ENCODE measurements at regions not wholly inside any gene's neighbourhood (a gene's known extent, or its start where the extent isn't known, plus 50 kb on each side); places are given as distances from the start of the nearest gene placed in this dataset.

DNA sequence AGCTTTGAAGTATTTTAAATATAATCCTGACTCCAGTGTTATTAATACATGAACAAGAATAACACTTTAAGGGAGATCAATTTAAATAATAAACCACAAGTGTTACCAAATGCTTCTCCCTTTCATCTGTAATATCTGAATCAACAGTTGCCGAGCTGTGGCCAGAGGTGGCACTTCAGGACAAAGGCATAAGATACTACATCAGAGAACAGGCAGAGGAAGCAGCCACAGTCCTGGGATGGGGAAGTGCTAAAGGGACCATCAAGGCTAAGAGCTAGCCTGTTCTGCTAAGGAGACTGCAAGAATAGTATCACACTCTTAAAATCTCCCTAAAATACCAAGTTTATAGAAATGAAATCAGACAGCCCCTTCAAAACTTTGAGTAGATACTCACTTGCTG, 378.2 kb upstream of the PRKCQ start:
- Histone ChIP-seq H4K20me1 (ENCODE audit: insufficient read depth, poor library complexity, severe bottlenecking) (no peaks in the 10 kb centered on the region), H2AFZ (no peak overlapping the region), H3K27ac (no peak overlapping the region), H3K36me3 (replicated peaks; ENCODE audit: insufficient read depth, low read depth) (no peaks in the 10 kb centered on the region), H3K4me2 (no peak overlapping the region), H3K9me2 (replicated peaks; ENCODE audit: insufficient read depth) (no peaks in the 10 kb centered on the region), H3K4me1 (ENCODE audit: insufficient read depth) (no peaks in the 10 kb centered on the region), H3K79me2 (no peaks in the 10 kb centered on the region), H3K4me3 (no peak overlapping the region), H3K9me3 (ENCODE audit: low read depth) (no peaks in the 10 kb centered on the region), H3K27me3 (no peaks in the 10 kb centered on the region)
- DNase-seq (ENCODE audit: low spot score) = no peak
- WGBS (ENCODE audit: low lambda C conversion rate, missing lambda C conversion rate) = 17% methylated on average over 1 of the region's 1 CpG
- TF ChIP-seq EZH2 (IDR thresholded peaks at IDR 0.05; ENCODE audit: borderline replicate concordance) = no peak
- TF ChIP-seq EZH2phosphoT487 (IDR thresholded peaks at IDR 0.05; ENCODE audit: low read depth, severe bottlenecking, unreplicated experiment) = no peak
- TF ChIP-seq, protein P1, sequence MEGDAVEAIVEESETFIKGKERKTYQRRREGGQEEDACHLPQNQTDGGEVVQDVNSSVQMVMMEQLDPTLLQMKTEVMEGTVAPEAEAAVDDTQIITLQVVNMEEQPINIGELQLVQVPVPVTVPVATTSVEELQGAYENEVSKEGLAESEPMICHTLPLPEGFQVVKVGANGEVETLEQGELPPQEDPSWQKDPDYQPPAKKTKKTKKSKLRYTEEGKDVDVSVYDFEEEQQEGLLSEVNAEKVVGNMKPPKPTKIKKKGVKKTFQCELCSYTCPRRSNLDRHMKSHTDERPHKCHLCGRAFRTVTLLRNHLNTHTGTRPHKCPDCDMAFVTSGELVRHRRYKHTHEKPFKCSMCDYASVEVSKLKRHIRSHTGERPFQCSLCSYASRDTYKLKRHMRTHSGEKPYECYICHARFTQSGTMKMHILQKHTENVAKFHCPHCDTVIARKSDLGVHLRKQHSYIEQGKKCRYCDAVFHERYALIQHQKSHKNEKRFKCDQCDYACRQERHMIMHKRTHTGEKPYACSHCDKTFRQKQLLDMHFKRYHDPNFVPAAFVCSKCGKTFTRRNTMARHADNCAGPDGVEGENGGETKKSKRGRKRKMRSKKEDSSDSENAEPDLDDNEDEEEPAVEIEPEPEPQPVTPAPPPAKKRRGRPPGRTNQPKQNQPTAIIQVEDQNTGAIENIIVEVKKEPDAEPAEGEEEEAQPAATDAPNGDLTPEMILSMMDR (IDR thresholded peaks at IDR 0.05; ENCODE audit: poor library complexity) = no peak

DNA sequence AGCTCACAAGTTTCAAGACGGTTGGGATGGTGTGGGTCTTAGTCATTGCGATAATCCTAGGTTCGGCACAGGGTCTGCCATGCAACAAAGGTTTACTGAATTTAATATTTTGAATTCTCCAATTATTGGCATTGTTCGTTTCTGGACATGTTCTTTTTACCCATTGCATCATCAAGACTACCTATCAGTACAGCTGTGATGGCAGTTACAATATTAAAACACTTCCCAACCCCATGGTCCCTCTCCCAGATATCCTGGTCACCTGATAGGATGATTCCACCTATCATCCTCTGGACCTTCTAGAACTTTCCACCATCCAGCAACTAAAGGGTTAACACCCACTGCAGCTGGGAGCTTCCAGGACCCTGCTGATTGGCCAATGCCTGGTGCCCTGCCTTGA, 377.8 kb upstream of the PRKCQ start:
- Histone ChIP-seq H3K4me3 (no peak overlapping the region), H3K9me2 (replicated peaks; ENCODE audit: insufficient read depth) (no peaks in the 10 kb centered on the region), H3K79me2 (no peaks in the 10 kb centered on the region), H3K4me1 (ENCODE audit: insufficient read depth) (no peaks in the 10 kb centered on the region), H3K4me2 (no peak overlapping the region), H3K27me3 (no peaks in the 10 kb centered on the region), H4K20me1 (ENCODE audit: insufficient read depth, poor library complexity, severe bottlenecking) (no peaks in the 10 kb centered on the region), H3K36me3 (replicated peaks; ENCODE audit: insufficient read depth, low read depth) (no peaks in the 10 kb centered on the region), H3K9me3 (ENCODE audit: low read depth) (no peaks in the 10 kb centered on the region), H2AFZ (no peak overlapping the region), H3K27ac (no peak overlapping the region)
- TF ChIP-seq, protein P1 (IDR thresholded peaks at IDR 0.05; ENCODE audit: poor library complexity) = no peak
- TF ChIP-seq EZH2 (IDR thresholded peaks at IDR 0.05; ENCODE audit: borderline replicate concordance) = no peak
- no peak for TF ChIP-seq EZH2phosphoT487 (IDR thresholded peaks at IDR 0.05; ENCODE audit: low read depth, severe bottlenecking, unreplicated experiment)
- WGBS (ENCODE audit: low lambda C conversion rate, missing lambda C conversion rate) = 81% methylated on average over 4 of the region's 4 CpGs
- no peak for DNase-seq (ENCODE audit: low spot score)

DNA sequence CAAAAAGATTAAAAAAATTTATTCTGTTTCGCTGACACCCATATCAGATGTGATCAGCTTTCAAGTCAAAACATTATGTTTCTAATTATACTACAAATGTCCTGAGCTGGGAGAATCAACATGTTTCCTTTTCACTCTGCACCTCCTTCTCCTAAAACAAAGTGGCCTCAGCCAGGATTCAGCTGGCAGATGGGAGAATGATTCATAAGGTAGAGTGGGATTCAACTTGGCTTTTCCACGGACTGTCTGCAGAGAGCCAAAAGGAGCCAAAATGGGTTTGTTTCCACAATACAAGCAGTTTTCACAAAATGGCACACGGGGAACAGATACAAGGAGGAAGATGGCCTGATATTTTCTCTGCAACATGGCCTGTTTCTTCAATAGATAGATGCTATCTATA, 376.5 kb upstream of the PRKCQ start:
- no peak overlapping the region for H3K4me2 ChIP-seq
- no peaks in the 10 kb centered on the region for H3K4me1 ChIP-seq (ENCODE audit: insufficient read depth)
- no peaks in the 10 kb centered on the region for H3K27me3 ChIP-seq
- H3K79me2 ChIP-seq = no peaks in the 10 kb centered on the region
- TF ChIP-seq EZH2 (IDR thresholded peaks at IDR 0.05; ENCODE audit: borderline replicate concordance) (no peak), EZH2phosphoT487 (IDR thresholded peaks at IDR 0.05; ENCODE audit: low read depth, severe bottlenecking, unreplicated experiment) (no peak)
- TF ChIP-seq, protein P1 (IDR thresholded peaks at IDR 0.05; ENCODE audit: poor library complexity) = no peak
- H3K9me3 ChIP-seq (ENCODE audit: low read depth) = no peaks in the 10 kb centered on the region
- DNase-seq (ENCODE audit: low spot score) = no peak
- no peak overlapping the region for H2AFZ ChIP-seq
- H3K9me2 ChIP-seq (replicated peaks; ENCODE audit: insufficient read depth) = no peaks in the 10 kb centered on the region
- H4K20me1 ChIP-seq (ENCODE audit: insufficient read depth, poor library complexity, severe bottlenecking) = no peaks in the 10 kb centered on the region
- no peaks in the 10 kb centered on the region for H3K36me3 ChIP-seq (replicated peaks; ENCODE audit: insufficient read depth, low read depth)
- 65% methylated on average over 3 of the region's 3 CpGs for WGBS (ENCODE audit: low lambda C conversion rate, missing lambda C conversion rate)
- no peak overlapping the region for H3K4me3 ChIP-seq
- H3K27ac ChIP-seq = no peak overlapping the region

DNA sequence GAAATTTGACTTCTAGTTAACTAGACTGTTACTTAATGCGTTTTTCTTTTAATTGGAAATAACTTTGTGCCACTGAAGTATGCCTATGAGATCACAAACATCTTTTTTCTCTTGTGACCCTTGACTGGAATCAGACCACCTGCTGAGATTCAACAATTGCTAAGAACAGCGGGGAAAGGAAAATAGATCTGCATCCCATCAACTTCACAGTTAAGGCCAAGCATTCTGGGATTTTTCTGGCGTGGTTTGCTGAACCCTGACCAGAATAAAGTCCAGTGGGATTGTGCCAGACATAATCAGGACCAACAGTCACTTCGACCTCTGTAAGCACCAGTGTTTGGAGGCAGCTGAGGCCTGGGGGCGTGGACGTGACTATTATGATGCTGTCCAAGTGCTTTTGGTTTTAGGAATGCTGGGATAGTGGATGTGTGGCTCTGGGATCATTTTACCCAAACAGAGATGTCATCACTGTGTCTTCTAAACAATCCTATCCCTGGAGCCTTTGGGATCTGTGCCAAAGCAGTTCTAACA, 373.3 kb upstream of the PRKCQ start:
- Histone ChIP-seq H3K4me2 (no peak overlapping the region), H3K27me3 (no peaks in the 10 kb centered on the region), H4K20me1 (ENCODE audit: insufficient read depth, poor library complexity, severe bottlenecking) (no peaks in the 10 kb centered on the region), H3K36me3 (replicated peaks; ENCODE audit: insufficient read depth, low read depth) (no peaks in the 10 kb centered on the region), H3K9me3 (ENCODE audit: low read depth) (no peaks in the 10 kb centered on the region), H2AFZ (no peak overlapping the region), H3K4me1 (ENCODE audit: insufficient read depth) (no peaks in the 10 kb centered on the region), H3K9me2 (replicated peaks; ENCODE audit: insufficient read depth) (no peaks in the 10 kb centered on the region), H3K79me2 (no peaks in the 10 kb centered on the region), H3K27ac (no peak overlapping the region), H3K4me3 (no peak overlapping the region)
- 66% methylated on average over 6 of the region's 6 CpGs for WGBS (ENCODE audit: low lambda C conversion rate, missing lambda C conversion rate)
- TF ChIP-seq, protein P1 (IDR thresholded peaks at IDR 0.05; ENCODE audit: poor library complexity) = no peak
- TF ChIP-seq EZH2phosphoT487 (IDR thresholded peaks at IDR 0.05; ENCODE audit: low read depth, severe bottlenecking, unreplicated experiment) (no peak), EZH2 (IDR thresholded peaks at IDR 0.05; ENCODE audit: borderline replicate concordance) (no peak)
- no peak for DNase-seq (ENCODE audit: low spot score)
